ENCODE measurements at regions not wholly inside any gene's neighbourhood (a gene's known extent, or its start where the extent isn't known, plus 50 kb on each side); places are given as distances from the start of the nearest gene placed in this dataset.

GRCh38 chr16:54806378-54806777 is 124.3 kb upstream of the IRX5 start:
- Mint-ChIP-seq H3K27ac (ENCODE audit: low read depth) (no peak overlapping the region), H3K36me3 (ENCODE audit: insufficient read depth) (no peaks in the 10 kb centered on the region), H3K9me3 (no peaks in the 10 kb centered on the region), H3K4me1 (no peaks in the 10 kb centered on the region), H3K4me3 (no peak overlapping the region), H3K27me3 (no peaks in the 10 kb centered on the region)
- ATAC-seq (replicated peaks; ENCODE audit: extremely low read depth, poor library complexity, severe bottlenecking) (no peak), DNase-seq (ENCODE audit: low spot score in 2 of 2) (no peak)

GRCh38 chr16:54805648-54806047 is 125.0 kb upstream of the IRX5 start:
- Mint-ChIP-seq H3K4me1 (no peaks in the 10 kb centered on the region), H3K27me3 (no peaks in the 10 kb centered on the region), H3K9me3 (no peaks in the 10 kb centered on the region), H3K27ac (ENCODE audit: low read depth) (no peak overlapping the region), H3K4me3 (no peak overlapping the region), H3K36me3 (ENCODE audit: insufficient read depth) (no peaks in the 10 kb centered on the region)
- ATAC-seq (replicated peaks; ENCODE audit: extremely low read depth, poor library complexity, severe bottlenecking) (no peak), DNase-seq (ENCODE audit: low spot score in 2 of 2) (no peak)

- Mint-ChIP-seq H3K36me3 (ENCODE audit: insufficient read depth) (no peaks in the 10 kb centered on the region), H3K9me3 (no peaks in the 10 kb centered on the region), H3K27ac (ENCODE audit: low read depth) (no peak overlapping the region), H3K4me3 (no peak overlapping the region), H3K27me3 (peaks cover 7% of the 10 kb centered on the region), H3K4me1 (no peaks in the 10 kb centered on the region)
- no peak for DNase-seq (ENCODE audit: low spot score in 2 of 2)
- ATAC-seq (replicated peaks; ENCODE audit: extremely low read depth, poor library complexity, severe bottlenecking): no peak
Measured at GRCh38 chr16:54801057-54801844, 129.4 kb upstream of the IRX5 start.

GRCh38 chr16:54798267-54798666 is 132.4 kb upstream of the IRX5 start:
- no peak for DNase-seq (ENCODE audit: low spot score in 2 of 2)
- H3K27me3 Mint-ChIP-seq: peaks cover 7% of the 10 kb centered on the region
- no peak overlapping the region for H3K27ac Mint-ChIP-seq (ENCODE audit: low read depth)
- H3K9me3 Mint-ChIP-seq: no peaks in the 10 kb centered on the region
- no peak overlapping the region for H3K4me3 Mint-ChIP-seq
- H3K4me1 Mint-ChIP-seq: no peaks in the 10 kb centered on the region
- no peak for ATAC-seq (replicated peaks; ENCODE audit: extremely low read depth, poor library complexity, severe bottlenecking)
- H3K36me3 Mint-ChIP-seq (ENCODE audit: insufficient read depth): no peaks in the 10 kb centered on the region

GRCh38 chr16:54796211-54796610 is 134.5 kb upstream of the IRX5 start:
- ATAC-seq (replicated peaks; ENCODE audit: extremely low read depth, poor library complexity, severe bottlenecking) (no peak), DNase-seq (ENCODE audit: low spot score in 2 of 2) (no peak)
- no peaks in the 10 kb centered on the region for H3K4me1 Mint-ChIP-seq
- peaks cover 7% of the 10 kb centered on the region for H3K27me3 Mint-ChIP-seq
- no peak overlapping the region for H3K27ac Mint-ChIP-seq (ENCODE audit: low read depth)
- H3K36me3 Mint-ChIP-seq (ENCODE audit: insufficient read depth): no peaks in the 10 kb centered on the region
- H3K4me3 Mint-ChIP-seq: no peak overlapping the region
- H3K9me3 Mint-ChIP-seq: no peaks in the 10 kb centered on the region

GRCh38 chr16:54792811-54793210 is 137.9 kb upstream of the IRX5 start:
- Mint-ChIP-seq H3K4me3 (no peak overlapping the region), H3K27me3 (no peaks in the 10 kb centered on the region), H3K36me3 (ENCODE audit: insufficient read depth) (no peaks in the 10 kb centered on the region), H3K4me1 (no peaks in the 10 kb centered on the region), H3K9me3 (no peaks in the 10 kb centered on the region), H3K27ac (ENCODE audit: low read depth) (no peak overlapping the region)
- ATAC-seq (replicated peaks; ENCODE audit: extremely low read depth, poor library complexity, severe bottlenecking): no peak
- no peak for DNase-seq (ENCODE audit: low spot score in 2 of 2)

- Mint-ChIP-seq H3K27me3 (no peaks in the 10 kb centered on the region), H3K27ac (ENCODE audit: low read depth) (no peak overlapping the region), H3K4me3 (no peak overlapping the region), H3K9me3 (peaks cover 10% of the 10 kb centered on the region), H3K4me1 (no peaks in the 10 kb centered on the region), H3K36me3 (ENCODE audit: insufficient read depth) (no peaks in the 10 kb centered on the region)
- DNase-seq (ENCODE audit: low spot score in 2 of 2) (no peak), ATAC-seq (replicated peaks; ENCODE audit: extremely low read depth, poor library complexity, severe bottlenecking) (no peak)
Measured at GRCh38 chr16:54787045-54787444, 143.6 kb upstream of the IRX5 start.

- no peaks in the 10 kb centered on the region for H3K27me3 Mint-ChIP-seq
- H3K36me3 Mint-ChIP-seq (ENCODE audit: insufficient read depth): no peaks in the 10 kb centered on the region
- peaks cover 10% of the 10 kb centered on the region for H3K9me3 Mint-ChIP-seq
- no peak overlapping the region for H3K4me3 Mint-ChIP-seq
- no peaks in the 10 kb centered on the region for H3K4me1 Mint-ChIP-seq
- DNase-seq (ENCODE audit: low spot score in 2 of 2) (no peak), ATAC-seq (replicated peaks; ENCODE audit: extremely low read depth, poor library complexity, severe bottlenecking) (no peak)
- H3K27ac Mint-ChIP-seq (ENCODE audit: low read depth): no peak overlapping the region
Measured at GRCh38 chr16:54783980-54784379, 146.7 kb upstream of the IRX5 start.

GRCh38 chr16:54783226-54783625 is 147.4 kb upstream of the IRX5 start:
- DNase-seq (ENCODE audit: low spot score in 2 of 2) (no peak), ATAC-seq (replicated peaks; ENCODE audit: extremely low read depth, poor library complexity, severe bottlenecking) (no peak)
- H3K9me3 Mint-ChIP-seq: peaks cover 10% of the 10 kb centered on the region
- no peak overlapping the region for H3K4me3 Mint-ChIP-seq
- H3K27ac Mint-ChIP-seq (ENCODE audit: low read depth): no peak overlapping the region
- H3K4me1 Mint-ChIP-seq: no peaks in the 10 kb centered on the region
- no peaks in the 10 kb centered on the region for H3K36me3 Mint-ChIP-seq (ENCODE audit: insufficient read depth)
- H3K27me3 Mint-ChIP-seq: no peaks in the 10 kb centered on the region

GRCh38 chr16:54780266-54780665 is 150.4 kb upstream of the IRX5 start:
- Mint-ChIP-seq H3K9me3 (no peaks in the 10 kb centered on the region), H3K27me3 (no peaks in the 10 kb centered on the region), H3K36me3 (ENCODE audit: insufficient read depth) (no peaks in the 10 kb centered on the region), H3K4me1 (no peaks in the 10 kb centered on the region), H3K4me3 (no peak overlapping the region), H3K27ac (ENCODE audit: low read depth) (no peak overlapping the region)
- ATAC-seq (replicated peaks; ENCODE audit: extremely low read depth, poor library complexity, severe bottlenecking) (no peak), DNase-seq (ENCODE audit: low spot score in 2 of 2) (no peak)

- no peaks in the 10 kb centered on the region for H3K27me3 Mint-ChIP-seq
Measured at GRCh38 chr16:54779549-54779948, 151.1 kb upstream of the IRX5 start.

GRCh38 chr16:54774768-54775167 is 155.9 kb upstream of the IRX5 start:
- Mint-ChIP-seq H3K4me1 (no peaks in the 10 kb centered on the region), H3K9me3 (no peaks in the 10 kb centered on the region), H3K27ac (ENCODE audit: low read depth) (no peak overlapping the region), H3K27me3 (no peaks in the 10 kb centered on the region), H3K36me3 (ENCODE audit: insufficient read depth) (no peaks in the 10 kb centered on the region), H3K4me3 (no peak overlapping the region)
- no peak for ATAC-seq (replicated peaks; ENCODE audit: extremely low read depth, poor library complexity, severe bottlenecking)
- DNase-seq (ENCODE audit: low spot score in 2 of 2): no peak

More at GRCh38 chr16:54779549-54779948, 151.1 kb upstream of the IRX5 start:
- DNase-seq (ENCODE audit: low spot score in 2 of 2) (no peak), ATAC-seq (replicated peaks; ENCODE audit: extremely low read depth, poor library complexity, severe bottlenecking) (no peak)
- H3K27ac Mint-ChIP-seq (ENCODE audit: low read depth): no peak overlapping the region
- no peaks in the 10 kb centered on the region for H3K36me3 Mint-ChIP-seq (ENCODE audit: insufficient read depth)
- no peaks in the 10 kb centered on the region for H3K4me1 Mint-ChIP-seq
- H3K9me3 Mint-ChIP-seq: no peaks in the 10 kb centered on the region
- H3K4me3 Mint-ChIP-seq: no peak overlapping the region

GRCh38 chr16:54772400-54772799 is 158.3 kb upstream of the IRX5 start:
- Mint-ChIP-seq H3K27me3 (no peaks in the 10 kb centered on the region), H3K36me3 (ENCODE audit: insufficient read depth) (no peaks in the 10 kb centered on the region), H3K4me1 (no peaks in the 10 kb centered on the region), H3K9me3 (no peaks in the 10 kb centered on the region), H3K27ac (ENCODE audit: low read depth) (no peak overlapping the region), H3K4me3 (no peak overlapping the region)
- ATAC-seq (replicated peaks; ENCODE audit: extremely low read depth, poor library complexity, severe bottlenecking) (no peak), DNase-seq (ENCODE audit: low spot score in 2 of 2) (no peak)
